OCI-LY1 (cell line): ENCODE measurements at regions not wholly inside any gene's neighbourhood (a gene's known extent, or its start where the extent isn't known, plus 50 kb on each side); places are given as distances from the start of the nearest gene placed in this dataset.

Experiments
- H2AFZ ChIP-seq: fragments of 200-600 bp; sonication (generic), shearing (Covaris generic); 2 replicates; pipeline ENCODE4 v1.6.0; 2014; ENCODE audit warnings: antibody characterized with exemption, mild to moderate bottlenecking, low read length
- H3F3A ChIP-seq: fragments of 200-600 bp; sonication (generic), shearing (Covaris generic); 2 replicates; pipeline ENCODE4 v1.6.0; 2014; ENCODE audit warnings: mild to moderate bottlenecking, antibody characterized with exemption, low read length, moderate library complexity; ENCODE audit not compliant: insufficient read depth
- H3K27ac ChIP-seq: fragments of 200-600 bp; sonication (generic); 2 replicates; pipeline ENCODE4 v1.5.1; 2014; ENCODE audit warnings: low read length, mixed run types, mild to moderate bottlenecking, low read depth; ENCODE audit not compliant: poor library complexity, severe bottlenecking
- H3K27me3 ChIP-seq: fragments of 200-600 bp; sonication (generic); 2 replicates; pipeline ENCODE4 v1.6.0; 2014; ENCODE audit warnings: antibody characterized with exemption, mild to moderate bottlenecking, low read length, moderate library complexity; ENCODE audit not compliant: insufficient read depth
- H3K36me3 ChIP-seq: fragments of 200-600 bp; sonication (generic); 2 replicates; pipeline ENCODE4 v1.6.1; 2014; ENCODE audit warnings: mild to moderate bottlenecking, antibody characterized with exemption, low read length, moderate library complexity, mixed read lengths; ENCODE audit not compliant: insufficient read depth
- H3K4me1 ChIP-seq: fragments of 200-600 bp; sonication (generic); 2 replicates; pipeline ENCODE4 v1.5.1; 2014; ENCODE audit warnings: mild to moderate bottlenecking, low read length, moderate library complexity; ENCODE audit not compliant: insufficient read depth, severe bottlenecking
- H3K4me2 ChIP-seq: fragments of 200-600 bp; sonication (generic), shearing (Covaris generic); 2 replicates; pipeline ENCODE4 v1.6.1; 2014; ENCODE audit warnings: low read length
- H3K4me3 ChIP-seq: fragments of 200-600 bp; sonication (generic); 2 replicates; pipeline ENCODE4 v1.5.1; 2014; ENCODE audit warnings: low read length, low read depth, mild to moderate bottlenecking, mixed read lengths; ENCODE audit not compliant: poor library complexity, severe bottlenecking
- H3K79me2 ChIP-seq: fragments of 200-600 bp; shearing (Covaris generic); 2 replicates; pipeline ENCODE4 v1.6.1; 2016; ENCODE audit warnings: mixed run types, low read length, mixed read lengths; ENCODE audit not compliant: insufficient read depth
- H3K9ac ChIP-seq: fragments of 200-600 bp; sonication (generic), shearing (Covaris generic); 2 replicates; pipeline ENCODE4 v1.6.1; 2014; ENCODE audit warnings: mild to moderate bottlenecking, low read length, mixed read lengths
- H3K9me2 ChIP-seq: fragments of 200-600 bp; sonication (generic), shearing (Covaris generic); 2 replicates; pipeline ENCODE4 v1.6.1; 2014; ENCODE audit warnings: low read depth, mild to moderate bottlenecking, low read length, mixed read lengths
- H3K9me3 ChIP-seq: fragments of 200-600 bp; shearing (Covaris generic); 2 replicates; pipeline ENCODE4 v1.6.1; 2014; ENCODE audit warnings: low read length, mixed read lengths
- H4K20me1 ChIP-seq: fragments of 200-600 bp; sonication (generic), shearing (Covaris generic); 2 replicates; pipeline ENCODE4 v1.6.0; 2016; ENCODE audit warnings: mild to moderate bottlenecking, low read length; ENCODE audit not compliant: insufficient read depth
- EZH2 ChIP-seq: fragments of 200-600 bp; sonication (generic), shearing (Covaris generic); IDR thresholded peaks from 2 replicates; pipeline ENCODE4 v1.8.0; 2017; ENCODE audit warnings: borderline replicate concordance, mixed run types, mild to moderate bottlenecking, antibody characterized with exemption, low read length, moderate library complexity, mixed read lengths
- TF ChIP-seq, protein P1 (sequence below): fragments of 200-600 bp; sonication (generic), shearing (Covaris generic); IDR thresholded peaks from 2 replicates; pipeline ENCODE4 v1.5.1; 2017; ENCODE audit warnings: mild to moderate bottlenecking, antibody characterized with exemption, low read length, moderate library complexity, mixed read lengths

DNA sequence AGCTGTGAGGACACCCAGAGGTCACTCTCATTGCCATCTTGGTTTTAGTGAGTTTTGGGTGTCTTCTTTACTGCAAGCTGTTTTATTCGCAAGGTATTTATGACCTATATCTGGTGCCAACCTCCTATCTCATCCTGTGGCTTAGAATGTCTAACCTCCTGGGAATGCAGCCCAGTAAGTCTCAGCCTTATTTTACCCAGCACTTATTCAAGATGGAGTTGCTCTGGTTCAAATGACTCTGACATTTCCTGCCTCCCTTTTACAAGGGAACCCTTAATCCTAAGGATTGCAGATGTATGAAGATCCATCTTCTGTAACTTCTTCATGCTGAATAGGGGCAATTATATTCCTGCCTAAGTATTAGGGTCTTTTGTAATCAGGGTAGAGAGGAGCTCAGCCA lies 708.0 kb downstream of the TMEM182 start:
- H3K9me3 ChIP-seq = no peaks in the 10 kb centered on the region
- H3K4me3 ChIP-seq = no peak overlapping the region
- H3K79me2 ChIP-seq = no peaks in the 10 kb centered on the region

DNA sequence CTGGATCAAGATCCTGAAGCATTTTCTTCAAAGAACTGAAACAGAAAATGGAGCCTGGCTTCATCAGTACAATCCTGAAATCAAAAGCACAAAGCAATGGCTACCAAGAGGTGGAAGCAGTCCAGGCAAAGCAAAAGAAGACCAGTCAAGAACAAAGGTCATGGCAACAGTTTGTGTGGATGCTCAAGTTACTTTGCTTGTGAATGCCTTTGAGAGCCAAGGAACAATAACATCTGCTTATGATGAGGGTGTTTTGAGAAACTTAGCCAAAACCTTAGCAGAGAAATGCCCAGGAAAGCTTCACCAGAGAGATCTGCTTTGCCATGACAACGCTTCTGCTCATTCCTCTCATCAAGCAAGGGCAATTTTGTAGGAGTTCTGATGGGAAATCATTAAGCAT lies 723.1 kb downstream of the TMEM182 start:
- Histone ChIP-seq H3F3A (no peaks in the 10 kb centered on the region), H3K9me3 (no peaks in the 10 kb centered on the region), H3K4me3 (no peak overlapping the region), H3K27me3 (no peaks in the 10 kb centered on the region), H3K79me2 (no peaks in the 10 kb centered on the region), H3K36me3 (no peaks in the 10 kb centered on the region), H2AFZ (no peak overlapping the region), H3K27ac (no peak overlapping the region), H3K4me2 (no peak overlapping the region), H3K9me2 (no peaks in the 10 kb centered on the region), H3K4me1 (no peaks in the 10 kb centered on the region), H4K20me1 (no peaks in the 10 kb centered on the region), H3K9ac (no peak overlapping the region)
- TF ChIP-seq EZH2 = no peak
- TF ChIP-seq, protein P1, sequence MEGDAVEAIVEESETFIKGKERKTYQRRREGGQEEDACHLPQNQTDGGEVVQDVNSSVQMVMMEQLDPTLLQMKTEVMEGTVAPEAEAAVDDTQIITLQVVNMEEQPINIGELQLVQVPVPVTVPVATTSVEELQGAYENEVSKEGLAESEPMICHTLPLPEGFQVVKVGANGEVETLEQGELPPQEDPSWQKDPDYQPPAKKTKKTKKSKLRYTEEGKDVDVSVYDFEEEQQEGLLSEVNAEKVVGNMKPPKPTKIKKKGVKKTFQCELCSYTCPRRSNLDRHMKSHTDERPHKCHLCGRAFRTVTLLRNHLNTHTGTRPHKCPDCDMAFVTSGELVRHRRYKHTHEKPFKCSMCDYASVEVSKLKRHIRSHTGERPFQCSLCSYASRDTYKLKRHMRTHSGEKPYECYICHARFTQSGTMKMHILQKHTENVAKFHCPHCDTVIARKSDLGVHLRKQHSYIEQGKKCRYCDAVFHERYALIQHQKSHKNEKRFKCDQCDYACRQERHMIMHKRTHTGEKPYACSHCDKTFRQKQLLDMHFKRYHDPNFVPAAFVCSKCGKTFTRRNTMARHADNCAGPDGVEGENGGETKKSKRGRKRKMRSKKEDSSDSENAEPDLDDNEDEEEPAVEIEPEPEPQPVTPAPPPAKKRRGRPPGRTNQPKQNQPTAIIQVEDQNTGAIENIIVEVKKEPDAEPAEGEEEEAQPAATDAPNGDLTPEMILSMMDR = no peak

More for the DNA sequence above, 708.0 kb downstream of the TMEM182 start:
- no peaks in the 10 kb centered on the region for H3F3A ChIP-seq
- no peaks in the 10 kb centered on the region for H3K36me3 ChIP-seq
- no peaks in the 10 kb centered on the region for H3K27me3 ChIP-seq
- no peaks in the 10 kb centered on the region for H3K9me2 ChIP-seq
- no peak overlapping the region for H2AFZ ChIP-seq
- no peaks in the 10 kb centered on the region for H3K4me1 ChIP-seq
- no peaks in the 10 kb centered on the region for H4K20me1 ChIP-seq
- no peak overlapping the region for H3K4me2 ChIP-seq
- no peak overlapping the region for H3K9ac ChIP-seq
- no peak overlapping the region for H3K27ac ChIP-seq
- no peak for TF ChIP-seq EZH2
- TF ChIP-seq, protein P1 = no peak

DNA sequence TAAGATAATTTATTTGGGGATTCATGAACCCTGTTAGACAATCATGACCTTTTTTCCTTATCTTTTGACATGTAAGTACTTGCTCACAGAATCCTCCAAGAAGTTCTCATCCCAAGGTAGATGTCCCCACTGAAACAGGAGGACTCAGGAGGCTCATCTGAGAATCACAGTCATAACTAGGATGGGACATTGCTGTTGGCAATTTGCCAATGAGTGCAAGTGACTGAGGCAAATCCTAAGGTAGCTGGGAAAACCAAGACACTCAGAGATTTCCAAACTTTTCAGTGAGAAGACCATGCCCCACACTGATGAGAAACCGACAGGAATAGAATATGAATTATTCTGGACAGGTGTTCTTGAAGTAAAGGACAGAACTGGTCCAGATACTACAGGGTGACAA lies 735.0 kb downstream of the TMEM182 start:
- TF ChIP-seq EZH2 = no peak
- H3K27me3 ChIP-seq = no peaks in the 10 kb centered on the region
- no peak overlapping the region for H3K9ac ChIP-seq
- H3K79me2 ChIP-seq = no peaks in the 10 kb centered on the region
- H3K9me2 ChIP-seq = no peaks in the 10 kb centered on the region
- H3F3A ChIP-seq = no peaks in the 10 kb centered on the region
- H3K4me3 ChIP-seq = no peak overlapping the region
- no peaks in the 10 kb centered on the region for H3K9me3 ChIP-seq
- no peak overlapping the region for H2AFZ ChIP-seq
- H3K27ac ChIP-seq = no peak overlapping the region
- H3K4me2 ChIP-seq = no peak overlapping the region
- H3K4me1 ChIP-seq = no peaks in the 10 kb centered on the region
- no peaks in the 10 kb centered on the region for H4K20me1 ChIP-seq
- no peaks in the 10 kb centered on the region for H3K36me3 ChIP-seq

DNA sequence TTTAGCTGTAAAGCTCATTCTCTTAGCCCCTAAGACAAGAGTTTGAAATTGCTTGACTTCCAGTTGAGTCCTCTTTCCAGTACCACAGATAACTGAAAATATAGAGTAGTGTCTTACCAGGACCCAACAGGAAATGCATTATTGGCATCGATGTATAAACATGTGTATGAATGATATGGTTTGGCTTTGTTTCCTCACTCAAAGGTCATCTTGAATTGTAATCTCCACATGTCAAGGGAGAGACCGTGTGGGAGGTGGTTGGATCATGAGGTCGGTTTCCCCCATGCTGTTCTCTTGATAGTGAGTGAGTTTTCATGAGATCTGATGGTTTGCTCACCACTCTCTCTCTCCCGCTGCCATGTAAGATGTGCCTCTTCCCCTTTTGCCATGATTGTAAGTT lies 745.0 kb downstream of the TMEM182 start:
- no peak overlapping the region for H3K4me2 ChIP-seq
- H3F3A ChIP-seq = no peaks in the 10 kb centered on the region
- no peaks in the 10 kb centered on the region for H4K20me1 ChIP-seq
- no peaks in the 10 kb centered on the region for H3K9me3 ChIP-seq
- no peaks in the 10 kb centered on the region for H3K79me2 ChIP-seq
- no peaks in the 10 kb centered on the region for H3K4me1 ChIP-seq
- H3K9me2 ChIP-seq = no peaks in the 10 kb centered on the region
- H3K4me3 ChIP-seq = no peak overlapping the region
- H2AFZ ChIP-seq = no peak overlapping the region
- H3K27me3 ChIP-seq = no peaks in the 10 kb centered on the region
- TF ChIP-seq, protein P1 = no peak
- TF ChIP-seq EZH2 = no peak
- H3K27ac ChIP-seq = no peak overlapping the region
- no peak overlapping the region for H3K9ac ChIP-seq
- H3K36me3 ChIP-seq = no peaks in the 10 kb centered on the region
